SK-N-SH treated with all-trans-retinoic acid at 6 μM for 48 hours (cell line): ENCODE measurements at regions not wholly inside any gene's neighbourhood (a gene's known extent, or its start where the extent isn't known, plus 50 kb on each side); places are given as distances from the start of the nearest gene placed in this dataset.

Source experiments
- ATAC-seq: fragments of 200-7000 bp; cut with Tn5 transposase; 3 replicates; pipeline ENCODE4 v1.9.1; 2020; ENCODE audit warnings: mild to moderate bottlenecking, moderate library complexity
- ARNTL ChIP-seq: fragments of 450-650 bp; formaldehyde crosslinking; IDR thresholded peaks from 2 replicates; pipeline ENCODE4 v1.5.0; 2020; ENCODE audit warnings: low read depth, mild to moderate bottlenecking, moderate library complexity, borderline replicate concordance
- BACH2 ChIP-seq: fragments of 250-450 bp; sonication (Bioruptor Pico); IDR thresholded peaks from 2 replicates; pipeline ENCODE4 v1.9.0; 2021; ENCODE audit warnings: mild to moderate bottlenecking, borderline replicate concordance
- CSDC2 ChIP-seq: fragments of 250-450 bp; sonication (Bioruptor Pico); IDR thresholded peaks from 2 replicates; pipeline ENCODE4 v1.5.0; 2020; ENCODE audit warnings: mild to moderate bottlenecking, moderate library complexity
- ESRRG ChIP-seq: fragments of 250-450 bp; sonication (Bioruptor Pico); IDR thresholded peaks from 2 replicates; pipeline ENCODE4 v1.6.1; 2021; ENCODE audit warnings: mild to moderate bottlenecking
- GLIS3 ChIP-seq: fragments of 250-450 bp; sonication (Bioruptor Pico); IDR thresholded peaks from 2 replicates; pipeline ENCODE4 v1.5.0; 2020; ENCODE audit warnings: mild to moderate bottlenecking, moderate library complexity
- ISL1 ChIP-seq: fragments of 250-450 bp; sonication (Bioruptor Pico); IDR thresholded peaks from 2 replicates; pipeline ENCODE4 v2.1.2; 2022; ENCODE audit warnings: mild to moderate bottlenecking, moderate library complexity
- OSR1 ChIP-seq: fragments of 250-450 bp; sonication (Bioruptor Pico); IDR thresholded peaks from 2 replicates; pipeline ENCODE4 v1.8.0; 2022; ENCODE audit warnings: moderate library complexity, mild to moderate bottlenecking, inconsistent platforms
- POU6F1 ChIP-seq: fragments of 250-450 bp; sonication (Bioruptor Pico); IDR thresholded peaks from 2 replicates; pipeline ENCODE4 v1.8.0; 2021; ENCODE audit warnings: low read depth, mild to moderate bottlenecking, moderate library complexity, borderline replicate concordance
- RARB ChIP-seq: fragments of 250-450 bp; sonication (Bioruptor Pico); IDR thresholded peaks from 2 replicates; pipeline ENCODE4 v1.8.0; 2021; ENCODE audit warnings: mild to moderate bottlenecking, moderate library complexity
- SNAI2 ChIP-seq: fragments of 250-450 bp; sonication (Bioruptor Pico); IDR thresholded peaks from 2 replicates; pipeline ENCODE4 v1.5.0; 2020; ENCODE audit warnings: mild to moderate bottlenecking, moderate library complexity
- TCF4 ChIP-seq: fragments of 250-450 bp; sonication (Bioruptor Pico); IDR thresholded peaks from 2 replicates; pipeline ENCODE4 v1.8.0; 2021; ENCODE audit warnings: mild to moderate bottlenecking, moderate library complexity, borderline replicate concordance
- TOX ChIP-seq: fragments of 250-450 bp; sonication (Bioruptor Pico); IDR thresholded peaks from 2 replicates; pipeline ENCODE4 v1.8.0; 2021; ENCODE audit warnings: mild to moderate bottlenecking, moderate library complexity, borderline replicate concordance
- ZC3H10 ChIP-seq: fragments of 250-450 bp; sonication (Bioruptor Pico); IDR thresholded peaks from 2 replicates; pipeline ENCODE4 v1.5.1; 2021; ENCODE audit warnings: mild to moderate bottlenecking, moderate library complexity
- ZFP3 ChIP-seq: fragments of 250-450 bp; sonication (Bioruptor Pico); IDR thresholded peaks from 2 replicates; pipeline ENCODE4 v1.5.0; 2020; ENCODE audit warnings: mild to moderate bottlenecking, moderate library complexity
- ZFP30 ChIP-seq: fragments of 450-650 bp; formaldehyde crosslinking; IDR thresholded peaks from 2 replicates; pipeline ENCODE4 v1.5.0; 2022; ENCODE audit warnings: mild to moderate bottlenecking, moderate library complexity
- ZNF565 ChIP-seq: fragments of 450-650 bp; formaldehyde crosslinking; conservative IDR thresholded peaks from 2 replicates; pipeline ENCODE4 v1.5.0; 2020; ENCODE audit warnings: low read depth, mild to moderate bottlenecking, moderate library complexity
- ZNF70 ChIP-seq: fragments of 450-650 bp; formaldehyde crosslinking; IDR thresholded peaks from 2 replicates; pipeline ENCODE4 v1.5.0; 2020; ENCODE audit warnings: mild to moderate bottlenecking, moderate library complexity
- ZNF8 ChIP-seq: fragments of 450-650 bp; formaldehyde crosslinking; IDR thresholded peaks from 2 replicates; pipeline ENCODE4 v1.5.0; 2020; ENCODE audit warnings: mild to moderate bottlenecking, moderate library complexity
- TF ChIP-seq, protein P1 (sequence below): fragments of 250-450 bp; sonication (Bioruptor Pico); IDR thresholded peaks from 2 replicates; pipeline ENCODE4 v1.8.0; 2020; ENCODE audit warnings: mild to moderate bottlenecking, moderate library complexity, borderline replicate concordance
- TF ChIP-seq, protein P2 (sequence below): fragments of 250-450 bp; sonication (Bioruptor Pico); IDR thresholded peaks from 2 replicates; pipeline ENCODE4 v1.5.1; 2020; ENCODE audit warnings: low read depth, mild to moderate bottlenecking, moderate library complexity
- TF ChIP-seq, protein P3 (sequence below): fragments of 250-450 bp; sonication (Bioruptor Pico); IDR thresholded peaks from 2 replicates; pipeline ENCODE4 v1.5.1; 2021; ENCODE audit warnings: mild to moderate bottlenecking, moderate library complexity

DNA sequence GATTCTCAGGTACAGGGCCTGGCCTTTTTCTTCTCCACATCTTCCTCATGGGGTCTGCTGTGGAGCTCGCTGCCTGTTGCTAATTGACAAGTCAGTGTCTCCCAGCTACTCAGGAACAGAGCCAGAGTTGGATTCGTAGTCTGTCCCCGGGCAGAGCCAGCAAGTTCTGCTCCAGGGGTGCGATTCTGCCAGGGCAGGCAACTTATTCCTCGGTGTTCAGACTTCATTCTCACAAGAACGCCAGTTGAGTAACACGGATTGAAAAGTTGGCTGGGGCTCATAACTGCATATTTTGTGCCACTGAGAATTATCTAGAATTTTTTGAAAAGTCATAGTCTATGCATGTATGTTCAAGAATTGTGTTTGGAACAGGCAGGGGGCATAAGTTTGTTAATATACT lies 336.7 kb upstream of the NPVF start:
- ATAC-seq = no peak
- no peak for TF ChIP-seq ESRRG (CRISPR knock-in tag)
- TF ChIP-seq ZNF8 (CRISPR knock-in tag) = no peak
- no peak for TF ChIP-seq ZC3H10 (CRISPR knock-in tag)
- TF ChIP-seq RARB (CRISPR knock-in tag) = no peak
- no peak for TF ChIP-seq CSDC2 (CRISPR knock-in tag)
- no peak for TF ChIP-seq ZFP30 (CRISPR knock-in tag)
- no peak for TF ChIP-seq TOX (CRISPR knock-in tag)
- no peak for TF ChIP-seq POU6F1
- TF ChIP-seq, protein P1, sequence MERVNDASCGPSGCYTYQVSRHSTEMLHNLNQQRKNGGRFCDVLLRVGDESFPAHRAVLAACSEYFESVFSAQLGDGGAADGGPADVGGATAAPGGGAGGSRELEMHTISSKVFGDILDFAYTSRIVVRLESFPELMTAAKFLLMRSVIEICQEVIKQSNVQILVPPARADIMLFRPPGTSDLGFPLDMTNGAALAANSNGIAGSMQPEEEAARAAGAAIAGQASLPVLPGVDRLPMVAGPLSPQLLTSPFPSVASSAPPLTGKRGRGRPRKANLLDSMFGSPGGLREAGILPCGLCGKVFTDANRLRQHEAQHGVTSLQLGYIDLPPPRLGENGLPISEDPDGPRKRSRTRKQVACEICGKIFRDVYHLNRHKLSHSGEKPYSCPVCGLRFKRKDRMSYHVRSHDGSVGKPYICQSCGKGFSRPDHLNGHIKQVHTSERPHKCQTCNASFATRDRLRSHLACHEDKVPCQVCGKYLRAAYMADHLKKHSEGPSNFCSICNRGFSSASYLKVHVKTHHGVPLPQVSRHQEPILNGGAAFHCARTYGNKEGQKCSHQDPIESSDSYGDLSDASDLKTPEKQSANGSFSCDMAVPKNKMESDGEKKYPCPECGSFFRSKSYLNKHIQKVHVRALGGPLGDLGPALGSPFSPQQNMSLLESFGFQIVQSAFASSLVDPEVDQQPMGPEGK = no peak
- TF ChIP-seq ISL1 (CRISPR knock-in tag) = no peak
- TF ChIP-seq ZNF565 = no peak
- TF ChIP-seq, protein P2, sequence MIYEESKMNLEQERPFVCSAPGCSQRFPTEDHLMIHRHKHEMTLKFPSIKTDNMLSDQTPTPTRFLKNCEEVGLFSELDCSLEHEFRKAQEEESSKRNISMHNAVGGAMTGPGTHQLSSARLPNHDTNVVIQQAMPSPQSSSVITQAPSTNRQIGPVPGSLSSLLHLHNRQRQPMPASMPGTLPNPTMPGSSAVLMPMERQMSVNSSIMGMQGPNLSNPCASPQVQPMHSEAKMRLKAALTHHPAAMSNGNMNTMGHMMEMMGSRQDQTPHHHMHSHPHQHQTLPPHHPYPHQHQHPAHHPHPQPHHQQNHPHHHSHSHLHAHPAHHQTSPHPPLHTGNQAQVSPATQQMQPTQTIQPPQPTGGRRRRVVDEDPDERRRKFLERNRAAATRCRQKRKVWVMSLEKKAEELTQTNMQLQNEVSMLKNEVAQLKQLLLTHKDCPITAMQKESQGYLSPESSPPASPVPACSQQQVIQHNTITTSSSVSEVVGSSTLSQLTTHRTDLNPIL = no peak
- no peak for TF ChIP-seq ZNF70 (CRISPR knock-in tag)
- no peak for TF ChIP-seq ARNTL (CRISPR knock-in tag)
- TF ChIP-seq ZFP3 (CRISPR knock-in tag) = no peak
- TF ChIP-seq TCF4 (CRISPR knock-in tag) = no peak
- no peak for TF ChIP-seq OSR1 (CRISPR knock-in tag)
- TF ChIP-seq, protein P3, sequence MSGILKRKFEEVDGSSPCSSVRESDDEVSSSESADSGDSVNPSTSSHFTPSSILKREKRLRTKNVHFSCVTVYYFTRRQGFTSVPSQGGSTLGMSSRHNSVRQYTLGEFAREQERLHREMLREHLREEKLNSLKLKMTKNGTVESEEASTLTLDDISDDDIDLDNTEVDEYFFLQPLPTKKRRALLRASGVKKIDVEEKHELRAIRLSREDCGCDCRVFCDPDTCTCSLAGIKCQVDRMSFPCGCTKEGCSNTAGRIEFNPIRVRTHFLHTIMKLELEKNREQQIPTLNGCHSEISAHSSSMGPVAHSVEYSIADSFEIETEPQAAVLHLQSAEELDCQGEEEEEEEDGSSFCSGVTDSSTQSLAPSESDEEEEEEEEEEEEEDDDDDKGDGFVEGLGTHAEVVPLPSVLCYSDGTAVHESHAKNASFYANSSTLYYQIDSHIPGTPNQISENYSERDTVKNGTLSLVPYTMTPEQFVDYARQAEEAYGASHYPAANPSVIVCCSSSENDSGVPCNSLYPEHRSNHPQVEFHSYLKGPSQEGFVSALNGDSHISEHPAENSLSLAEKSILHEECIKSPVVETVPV (CRISPR knock-in tag) = no peak

DNA sequence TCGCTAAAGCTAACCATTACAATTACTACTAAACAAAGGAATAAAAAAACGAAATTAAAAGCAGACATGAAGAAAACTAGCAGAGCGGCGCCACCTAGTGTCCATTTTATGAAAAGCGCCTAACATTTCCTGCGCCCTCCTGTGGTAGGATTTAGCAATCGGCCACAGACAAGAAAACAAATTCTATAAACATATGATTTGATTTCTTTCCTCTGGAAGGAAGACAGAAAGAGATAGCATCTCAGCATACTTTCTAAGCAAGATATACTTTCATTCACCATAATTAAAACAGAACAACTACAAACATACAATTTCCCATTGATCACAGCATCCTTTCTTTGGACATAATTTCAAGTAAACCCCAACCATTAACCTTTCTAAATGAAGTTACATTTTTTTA lies 337.7 kb upstream of the NPVF start:
- TF ChIP-seq TCF4 (CRISPR knock-in tag) (peak; percentile 44; the same call in 1 of the 2 replicates), SNAI2 (CRISPR knock-in tag) (no peak), GLIS3 (no peak), ZFP3 (CRISPR knock-in tag) (no peak), POU6F1 (0 out of 2 replicates have a peak, but pooled peaks have one; percentile 5)
- TF ChIP-seq, protein P3 (CRISPR knock-in tag) = no peak
- ATAC-seq = peak; percentile 61

DNA sequence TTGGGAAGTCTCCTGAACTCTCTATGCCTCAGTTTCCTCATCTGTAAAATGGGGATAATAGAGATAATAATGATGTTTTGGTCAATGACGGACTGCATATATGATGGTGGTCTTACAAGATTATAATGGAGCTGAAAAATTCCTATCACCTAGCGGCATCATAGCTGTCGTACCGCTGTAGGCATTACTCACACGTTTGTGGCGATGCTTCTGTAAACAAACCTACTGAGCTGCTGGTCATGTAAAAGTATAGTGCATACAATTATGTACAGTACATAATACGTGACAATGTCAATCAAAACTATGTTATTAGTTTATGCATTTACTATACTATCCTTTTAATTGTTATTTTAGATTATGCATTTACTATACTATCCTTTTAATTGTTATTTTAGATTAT lies 339.1 kb upstream of the NPVF start:
- no peak for ATAC-seq
- TF ChIP-seq POU6F1 = no peak
- TF ChIP-seq SNAI2 (CRISPR knock-in tag) = no peak
- no peak for TF ChIP-seq BACH2 (CRISPR knock-in tag)
- TF ChIP-seq, protein P2 = no peak
- no peak for TF ChIP-seq RARB (CRISPR knock-in tag)
